ENCODE measurements at regions not wholly inside any gene's neighbourhood (a gene's known extent, or its start where the extent isn't known, plus 50 kb on each side); places are given as distances from the start of the nearest gene placed in this dataset.

GRCh38 chr11:70002433-70002832, 75.7 kb upstream of the ANO1 start:
- no peak for TF ChIP-seq ZFX (IDR thresholded peaks at IDR 0.05)
- TF ChIP-seq ATF3 (IDR thresholded peaks at IDR 0.05): no peak
- no peak for TF ChIP-seq ZNF274 (IDR thresholded peaks at IDR 0.05; ENCODE audit: low read depth, low read length)
- TF ChIP-seq CTCF (IDR thresholded peaks at IDR 0.05 in 2 of 3, conservative IDR thresholded peaks at IDR 0.05 in 1 of 3; ENCODE audit: borderline replicate concordance in 1 of 3, insufficient read depth in 1 of 3, low read depth in 2 of 3, low read length in 2 of 3): no peak
- no peak for TF ChIP-seq RAD21 (IDR thresholded peaks at IDR 0.05; ENCODE audit: low read depth)
- TF ChIP-seq EZH2 (IDR thresholded peaks at IDR 0.05): no peak
- no peak for TF ChIP-seq MAX (IDR thresholded peaks at IDR 0.05)
- TF ChIP-seq CBX3 (IDR thresholded peaks at IDR 0.05; ENCODE audit: low read depth): no peak
- no peak for TF ChIP-seq REST (IDR thresholded peaks at IDR 0.05; ENCODE audit: low read depth)
- TF ChIP-seq SP1 (IDR thresholded peaks at IDR 0.05; ENCODE audit: low read depth): no peak
- TF ChIP-seq SIN3A (IDR thresholded peaks at IDR 0.05; ENCODE audit: low read depth): no peak
- TF ChIP-seq TCF7L2 (IDR thresholded peaks at IDR 0.05; ENCODE audit: borderline replicate concordance, extremely low read depth, insufficient read depth, insufficient read length): no peak
- H3K4me1 ChIP-seq (ENCODE audit: control insufficient read depth in 1 of 2, insufficient read depth in 2 of 2, low read length in 2 of 2): no peaks in the 10 kb centered on the region
- no peak overlapping the region for H3K4me2 ChIP-seq (ENCODE audit: low read length)
- intact Hi-C loops (cut with micrococcal nuclease): no loop called here
- no peak overlapping the region for H3K4me3 ChIP-seq (replicated peaks in 1 of 2; ENCODE audit: low read depth in 1 of 2, low read length in 2 of 2)
- no peaks in the 10 kb centered on the region for H3K79me2 ChIP-seq (ENCODE audit: insufficient read depth, low read length)
- H4K20me1 ChIP-seq (ENCODE audit: insufficient read depth): no peaks in the 10 kb centered on the region
- no peaks in the 10 kb centered on the region for H3K36me3 ChIP-seq (ENCODE audit: control insufficient read depth in 1 of 2, insufficient read depth in 2 of 2, low read length in 2 of 2)
- no peak for DNase-seq (ENCODE audit: low read depth, low spot score)
- H3K9me2 ChIP-seq (ENCODE audit: insufficient read depth): no peaks in the 10 kb centered on the region
- no peaks in the 10 kb centered on the region for H3K27me3 ChIP-seq (ENCODE audit: insufficient read depth, low read length)
- no TSS peak for BruUV-seq (replicated peaks)
- POLR2A ChIA-PET: interaction anchor here (0.7 kb wide), 1 partner anchor 14 kb away, joined by 4 read pairs; no protein-coding TSS in a partner anchor
- no peak overlapping the region for H3K9ac ChIP-seq (ENCODE audit: low read length)
- ATAC-seq: no peak
- CTCF ChIA-PET: no interaction called here
- H2AFZ ChIP-seq (ENCODE audit: low read depth, low read length, poor library complexity, severe bottlenecking): no peak overlapping the region
- H3K9me3 ChIP-seq (ENCODE audit: control insufficient read depth in 1 of 2, insufficient read depth in 1 of 2, low read depth in 1 of 2, low read length in 2 of 2): no peaks in the 10 kb centered on the region
- no peak overlapping the region for H3K27ac ChIP-seq (ENCODE audit: low read depth, low read length)
- RAD21 ChIA-PET (ENCODE audit: low non-redundant PET in 1 of 2, low total read pairs in 2 of 2, uncharacterized antibody in 2 of 2, unreplicated experiment in 2 of 2): no interaction called here

Data from HCT116 (cell line).